GM04504 (cell line): ENCODE measurements at regions not wholly inside any gene's neighbourhood (a gene's known extent, or its start where the extent isn't known, plus 50 kb on each side); places are given as distances from the start of the nearest gene placed in this dataset.
A peak's percentile ranks its signal among the peaks of the same experiment; 100 is the strongest.

Experiments
- DNase-seq: peaks from one replicate; pipeline ENCODE4 v3.0.0-alpha.2; 2012; ENCODE audit warnings: low read depth

DNA sequence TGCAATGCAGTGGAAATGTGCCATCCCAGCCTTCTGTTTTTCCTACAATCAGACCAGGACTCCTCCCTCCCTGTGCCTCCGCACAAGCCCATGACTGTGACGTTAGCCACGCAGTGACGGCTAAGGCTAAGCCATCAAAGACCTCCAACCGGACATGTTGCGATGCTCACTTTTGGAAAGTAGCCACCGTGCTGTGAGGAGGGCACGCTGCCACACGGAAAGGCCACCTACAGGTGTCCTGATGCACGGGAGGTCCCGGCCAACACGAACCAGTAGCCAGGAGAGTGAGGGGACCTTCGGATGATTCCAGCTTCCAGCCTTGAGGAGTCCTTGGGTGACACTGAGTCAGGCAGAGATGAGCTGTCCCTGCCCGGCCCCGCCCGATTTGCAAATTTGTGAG, 53.9 kb downstream of the FOXL1 start:
- DNase-seq = no peak

- no peak for DNase-seq
These were observed 54.6 kb downstream of the FOXL1 start for GRCh38 chr16:86632944-86633343.

DNA sequence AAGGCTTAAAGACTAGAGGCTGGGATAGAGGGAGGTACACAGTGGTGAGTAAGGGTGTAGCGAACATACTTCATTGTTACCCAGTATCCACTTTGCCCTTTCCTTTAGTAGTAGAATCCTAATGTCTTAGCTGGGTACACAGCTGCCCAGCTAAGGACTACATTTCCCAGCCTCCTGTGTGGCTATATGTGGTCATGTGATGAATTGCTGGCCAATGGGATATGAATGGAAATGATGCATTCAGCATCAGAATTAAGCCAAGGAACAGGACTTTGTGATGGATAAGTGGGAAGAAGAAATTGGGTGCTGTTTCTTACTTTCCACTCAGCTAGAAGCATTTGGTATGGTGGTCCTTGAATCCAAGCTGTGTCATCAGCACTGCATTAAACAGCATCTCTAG, 55.9 kb downstream of the FOXL1 start:
- DNase-seq = no peak

- no peak for DNase-seq
These were observed 57.0 kb downstream of the FOXL1 start for GRCh38 chr16:86635176-86635876.

DNA sequence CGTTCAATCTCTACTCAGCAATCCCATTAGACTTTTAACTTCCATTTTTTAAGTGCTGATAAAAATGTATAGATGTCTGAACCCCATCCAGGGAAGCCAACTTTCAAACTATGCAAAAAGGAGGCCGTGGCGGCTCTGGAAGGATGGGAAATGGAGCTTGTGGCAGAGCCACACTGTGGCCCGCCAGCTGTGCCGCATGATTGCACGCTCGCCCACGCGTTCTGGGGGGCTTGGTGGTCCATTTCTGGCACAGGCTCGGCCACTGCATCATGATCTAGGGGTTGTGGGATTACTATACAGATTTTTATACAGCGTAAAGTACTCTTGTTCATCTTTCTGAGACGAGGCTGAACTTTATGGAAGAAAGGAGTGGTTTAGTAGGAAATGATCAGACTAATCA, 57.6 kb downstream of the FOXL1 start:
- no peak for DNase-seq

GRCh38 chr16:86637744-86638143, 59.4 kb downstream of the FOXL1 start:
- DNase-seq = no peak

GRCh38 chr16:86638642-86639041, 60.3 kb downstream of the FOXL1 start:
- DNase-seq = no peak

- DNase-seq = no peak
These were observed 61.0 kb downstream of the FOXL1 start for GRCh38 chr16:86639354-86639753.

- no peak for DNase-seq
These were observed 62.0 kb downstream of the FOXL1 start for GRCh38 chr16:86640265-86640843.

- no peak for DNase-seq
These were observed 63.7 kb downstream of the FOXL1 start for GRCh38 chr16:86642087-86642486.

- DNase-seq = no peak
These were observed 65.3 kb downstream of the FOXL1 start for GRCh38 chr16:86643671-86644070.

GRCh38 chr16:86647561-86647960, 69.2 kb downstream of the FOXL1 start:
- DNase-seq = no peak

- no peak for DNase-seq
These were observed 71.5 kb downstream of the FOXL1 start for GRCh38 chr16:86649875-86650274.

- no peak for DNase-seq
These were observed 72.8 kb downstream of the FOXL1 start for GRCh38 chr16:86651013-86651627.

GRCh38 chr16:86651823-86652222, 73.5 kb downstream of the FOXL1 start:
- no peak for DNase-seq

- DNase-seq = no peak
These were observed 75.1 kb downstream of the FOXL1 start for GRCh38 chr16:86653285-86654006.

- no peak for DNase-seq
These were observed 79.6 kb downstream of the FOXL1 start for GRCh38 chr16:86657972-86658371.

- DNase-seq = no peak
These were observed 82.3 kb downstream of the FOXL1 start for GRCh38 chr16:86660623-86661022.

DNA sequence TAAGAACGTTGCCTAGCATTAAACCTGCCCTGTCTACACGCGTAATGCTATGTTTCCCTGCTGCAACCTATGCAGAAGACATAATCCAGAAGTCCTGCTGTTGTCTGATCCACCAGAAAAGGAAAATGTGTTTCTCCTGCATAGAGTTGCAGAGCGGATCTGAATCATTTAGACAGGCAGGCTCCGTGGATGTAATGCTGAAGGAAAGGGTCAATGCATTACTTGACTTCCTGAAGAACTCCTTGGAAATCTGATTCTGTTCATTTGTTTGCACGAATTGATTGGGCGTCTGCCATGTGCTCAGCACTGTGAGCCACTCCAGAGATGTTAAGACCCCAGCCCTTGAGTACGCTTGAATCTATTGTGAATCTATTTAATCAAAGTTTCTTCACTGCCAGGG, 83.4 kb downstream of the FOXL1 start:
- DNase-seq = no peak

DNA sequence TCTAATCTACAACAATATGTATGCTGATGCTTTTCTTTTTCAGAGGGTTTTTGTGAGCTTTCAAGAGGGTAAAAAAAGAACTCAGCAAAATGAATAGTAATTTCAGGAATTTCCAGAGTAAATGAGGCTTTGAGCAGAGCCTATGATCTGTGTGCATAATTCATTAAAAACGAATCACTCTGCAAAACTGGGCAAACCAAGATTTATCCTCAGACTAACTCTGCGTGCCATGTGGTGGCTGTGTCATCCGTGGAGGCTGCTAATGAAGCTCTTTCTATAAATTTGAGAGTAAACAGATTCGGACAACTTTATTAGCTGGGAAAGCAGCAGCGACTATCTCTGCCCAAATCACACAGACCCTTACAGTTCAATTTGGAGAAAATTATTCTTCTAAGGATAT, 83.8 kb downstream of the FOXL1 start:
- peak; percentile 44 for DNase-seq

- no peak for DNase-seq
These were observed 84.4 kb downstream of the FOXL1 start for GRCh38 chr16:86662740-86663139.

DNA sequence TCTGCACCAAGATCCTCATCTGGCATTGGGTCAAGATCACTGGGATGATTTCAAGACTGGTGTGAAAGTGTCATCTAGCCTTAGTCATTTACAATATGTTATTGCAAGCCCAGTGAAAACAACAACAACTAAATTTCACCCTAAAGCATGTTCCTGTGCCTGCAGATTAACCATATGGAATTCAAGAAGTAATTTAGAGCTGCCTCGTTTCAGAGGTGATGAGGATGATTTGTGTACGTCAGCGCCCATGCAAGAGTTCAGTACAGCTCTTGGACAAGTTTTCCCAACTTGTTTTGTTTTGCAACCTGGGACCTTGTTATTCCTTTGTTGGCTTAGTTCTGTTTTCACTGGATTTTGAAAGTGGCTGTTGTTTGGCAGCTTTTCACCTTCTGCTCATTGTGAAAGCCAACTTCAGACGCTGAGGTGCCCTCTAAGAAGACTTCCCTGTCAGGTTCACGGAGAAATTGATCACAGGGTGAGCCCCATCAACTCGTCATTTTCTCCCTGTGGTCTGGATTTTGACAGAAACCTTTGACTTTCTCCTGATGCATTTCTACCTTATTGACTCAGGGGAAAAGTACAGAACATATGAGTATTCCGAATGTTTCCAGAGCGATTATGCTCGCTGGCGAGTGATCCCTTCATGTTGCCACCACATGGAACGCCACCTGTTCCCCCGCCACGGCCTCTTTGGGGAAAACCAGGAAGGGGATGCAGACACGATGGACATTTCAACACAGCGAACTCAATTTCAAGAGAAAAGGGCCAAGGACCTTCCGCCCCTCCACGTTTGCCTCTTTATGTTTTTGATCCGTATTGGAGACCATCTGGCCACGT, 85.6 kb downstream of the FOXL1 start:
- peak; percentile 45 for DNase-seq
